HEK293 (cell line): ENCODE measurements at regions not wholly inside any gene's neighbourhood (a gene's known extent, or its start where the extent isn't known, plus 50 kb on each side); places are given as distances from the start of the nearest gene placed in this dataset.

ENCODE experiments used
- GLI2 ChIP-seq: fragments of 450-650 bp; formaldehyde crosslinking; IDR thresholded peaks from 2 replicates; pipeline ENCODE4; 2017; ENCODE audit warnings: missing biosample characterization, missing genetic modification characterization, low read depth, borderline replicate concordance
- GLI4 ChIP-seq: fragments of 450-650 bp; formaldehyde crosslinking; IDR thresholded peaks from 2 replicates; pipeline ENCODE4 v1.5.1; 2016; ENCODE audit warnings: missing biosample characterization, missing genetic modification characterization
- GLIS2 ChIP-seq: fragments of 450-650 bp; formaldehyde crosslinking; IDR thresholded peaks from 2 replicates; pipeline ENCODE4 v1.5.1; 2016; ENCODE audit warnings: missing biosample characterization, missing genetic modification characterization
- KLF9 ChIP-seq: fragments of 450-650 bp; formaldehyde crosslinking; IDR thresholded peaks from 2 replicates; pipeline ENCODE4 v1.5.1; 2016; ENCODE audit warnings: missing biosample characterization, missing genetic modification characterization, low read depth
- OVOL3 ChIP-seq: fragments of 450-650 bp; formaldehyde crosslinking; IDR thresholded peaks from 2 replicates; pipeline ENCODE4 v1.5.1; 2016; ENCODE audit warnings: missing biosample characterization, missing genetic modification characterization
- SP3 ChIP-seq: fragments of 450-650 bp; formaldehyde crosslinking; IDR thresholded peaks from 2 replicates; pipeline ENCODE4 v1.5.1; 2016; ENCODE audit warnings: missing biosample characterization, missing genetic modification characterization
- TRIM28 ChIP-seq: IDR thresholded peaks from 2 replicates; pipeline ENCODE4 v1.6.1; 2011; ENCODE audit warnings: low read length, control low read depth, borderline replicate concordance
- YY2 ChIP-seq: fragments of 450-650 bp; formaldehyde crosslinking; IDR thresholded peaks from 2 replicates; pipeline ENCODE4 v1.5.1; 2016; ENCODE audit warnings: missing biosample characterization, missing genetic modification characterization
- ZBTB20 ChIP-seq: fragments of 450-650 bp; formaldehyde crosslinking; IDR thresholded peaks from 2 replicates; pipeline ENCODE4 v1.5.1; 2016; ENCODE audit warnings: missing biosample characterization, missing genetic modification characterization
- ZBTB21 ChIP-seq: fragments of 450-650 bp; formaldehyde crosslinking; IDR thresholded peaks from 2 replicates; pipeline ENCODE4 v1.5.1; 2017; ENCODE audit warnings: missing biosample characterization, missing genetic modification characterization
- ZBTB48 ChIP-seq: fragments of 450-650 bp; formaldehyde crosslinking; IDR thresholded peaks from 2 replicates; pipeline ENCODE4 v1.5.1; 2016; ENCODE audit warnings: missing biosample characterization, missing genetic modification characterization
- ZNF10 ChIP-seq: fragments of 450-650 bp; formaldehyde crosslinking; IDR thresholded peaks from 2 replicates; pipeline ENCODE4 v1.5.1; 2017; ENCODE audit warnings: missing biosample characterization, missing genetic modification characterization
- ZNF133 ChIP-seq: fragments of 450-650 bp; formaldehyde crosslinking; IDR thresholded peaks from 2 replicates; pipeline ENCODE4 v1.5.1; 2016; ENCODE audit warnings: missing biosample characterization, missing genetic modification characterization
- ZNF16 ChIP-seq: fragments of 450-650 bp; formaldehyde crosslinking; IDR thresholded peaks from 2 replicates; pipeline ENCODE4 v1.5.1; 2016; ENCODE audit warnings: low read depth, missing biosample characterization, missing genetic modification characterization
- ZNF169 ChIP-seq: fragments of 450-650 bp; formaldehyde crosslinking; IDR thresholded peaks from 2 replicates; pipeline ENCODE4 v1.5.1; 2016; ENCODE audit warnings: missing biosample characterization, missing genetic modification characterization
- ZNF2 ChIP-seq: fragments of 450-650 bp; formaldehyde crosslinking; IDR thresholded peaks from 2 replicates; pipeline ENCODE4 v1.5.1; 2016; ENCODE audit warnings: missing biosample characterization, missing genetic modification characterization
- ZNF202 ChIP-seq: fragments of 450-650 bp; formaldehyde crosslinking; IDR thresholded peaks from 2 replicates; pipeline ENCODE4 v1.5.1; 2016; ENCODE audit warnings: missing biosample characterization, missing genetic modification characterization, borderline replicate concordance
- ZNF23 ChIP-seq: fragments of 450-650 bp; formaldehyde crosslinking; IDR thresholded peaks from 2 replicates; pipeline ENCODE4 v1.5.1; 2016; ENCODE audit warnings: missing biosample characterization, missing genetic modification characterization, borderline replicate concordance
- ZNF311 ChIP-seq: fragments of 450-650 bp; formaldehyde crosslinking; IDR thresholded peaks from 2 replicates; pipeline ENCODE4 v1.5.1; 2017; ENCODE audit warnings: missing biosample characterization, missing genetic modification characterization, borderline replicate concordance
- ZNF37A ChIP-seq: fragments of 450-650 bp; IDR thresholded peaks from 2 replicates; pipeline ENCODE4 v1.5.1; 2018; ENCODE audit warnings: missing biosample characterization, missing genetic modification characterization
- ZNF404 ChIP-seq: fragments of 450-650 bp; formaldehyde crosslinking; IDR thresholded peaks from 2 replicates; pipeline ENCODE4 v1.5.1; 2017; ENCODE audit warnings: missing biosample characterization, missing genetic modification characterization
- ZNF423 ChIP-seq: fragments of 450-650 bp; formaldehyde crosslinking; IDR thresholded peaks from 2 replicates; pipeline ENCODE4 v1.5.1; 2016; ENCODE audit warnings: missing biosample characterization, missing genetic modification characterization
- ZNF555 ChIP-seq: fragments of 450-650 bp; formaldehyde crosslinking; conservative IDR thresholded peaks from 2 replicates; pipeline ENCODE4 v1.5.1; 2017; ENCODE audit warnings: missing biosample characterization, mild to moderate bottlenecking, missing genetic modification characterization, inconsistent platforms
- ZNF560 ChIP-seq: fragments of 450-650 bp; formaldehyde crosslinking; IDR thresholded peaks from 2 replicates; pipeline ENCODE4 v1.5.1; 2017; ENCODE audit warnings: missing biosample characterization, missing genetic modification characterization, borderline replicate concordance
- ZNF600 ChIP-seq: fragments of 450-650 bp; formaldehyde crosslinking; IDR thresholded peaks from 2 replicates; pipeline ENCODE4 v1.5.1; 2016; ENCODE audit warnings: missing biosample characterization, missing genetic modification characterization
- ZNF623 ChIP-seq: fragments of 450-650 bp; formaldehyde crosslinking; IDR thresholded peaks from 2 replicates; pipeline ENCODE4 v1.5.1; 2016; ENCODE audit warnings: missing biosample characterization, missing genetic modification characterization
- ZNF670 ChIP-seq: fragments of 450-650 bp; formaldehyde crosslinking; IDR thresholded peaks from 2 replicates; pipeline ENCODE4 v1.5.1; 2016; ENCODE audit warnings: missing biosample characterization, missing genetic modification characterization, low read depth
- ZNF76 ChIP-seq: fragments of 450-650 bp; formaldehyde crosslinking; IDR thresholded peaks from 2 replicates; pipeline ENCODE4; 2016; ENCODE audit warnings: low read depth, missing biosample characterization, missing genetic modification characterization, borderline replicate concordance
- TF ChIP-seq, protein P1 (sequence below): IDR thresholded peaks from 2 replicates; pipeline ENCODE4 v1.6.1; 2011; ENCODE audit warnings: mild to moderate bottlenecking, low read depth, low read length, borderline replicate concordance
- TF ChIP-seq, protein P2 (sequence below): fragments of 450-650 bp; IDR thresholded peaks from 2 replicates; pipeline ENCODE4 v1.5.1; 2018; ENCODE audit warnings: missing biosample characterization, missing genetic modification characterization
- TF ChIP-seq, protein P3 (sequence below): fragments of 450-650 bp; formaldehyde crosslinking; IDR thresholded peaks from 2 replicates; pipeline ENCODE4 v1.5.1; 2016; ENCODE audit warnings: missing biosample characterization, missing genetic modification characterization
- TF ChIP-seq, protein P4 (sequence below): fragments of 450-650 bp; formaldehyde crosslinking; IDR thresholded peaks from 2 replicates; pipeline ENCODE4 v1.5.1; 2016; ENCODE audit warnings: missing biosample characterization, missing genetic modification characterization
- TF ChIP-seq, protein P5 (sequence below): fragments of 450-650 bp; formaldehyde crosslinking; IDR thresholded peaks from 2 replicates; pipeline ENCODE4 v1.5.1; 2016; ENCODE audit warnings: missing biosample characterization, missing genetic modification characterization
- TF ChIP-seq, protein P6 (sequence below): fragments of 450-650 bp; formaldehyde crosslinking; IDR thresholded peaks from 2 replicates; pipeline ENCODE4 v1.5.1; 2016; ENCODE audit warnings: missing biosample characterization, missing genetic modification characterization
- TF ChIP-seq, protein P7 (sequence below): fragments of 450-650 bp; formaldehyde crosslinking; IDR thresholded peaks from 2 replicates; pipeline ENCODE4 v1.5.1; 2016; ENCODE audit warnings: missing biosample characterization, missing genetic modification characterization, low read depth

DNA sequence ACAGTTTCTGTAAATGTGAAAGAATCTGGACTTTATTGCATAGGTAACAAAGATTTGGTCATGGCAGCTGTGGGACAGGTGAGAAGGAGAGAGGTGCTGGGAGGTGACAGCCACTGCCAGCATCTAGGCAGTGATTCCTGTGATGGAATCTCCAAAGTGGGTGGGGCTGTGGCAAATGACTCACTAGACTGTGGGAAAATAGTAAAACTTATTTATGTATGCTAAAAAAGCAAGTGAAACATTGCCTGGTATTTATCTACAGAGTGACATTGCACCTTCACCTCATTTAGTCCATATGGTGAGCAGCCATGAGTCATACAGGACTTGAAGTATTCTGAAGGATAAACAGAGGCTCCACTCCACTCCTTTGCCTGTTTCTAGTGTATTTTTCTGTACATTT lies 145.3 kb upstream of the MEX3C start (continued):
- TF ChIP-seq, protein P1, sequence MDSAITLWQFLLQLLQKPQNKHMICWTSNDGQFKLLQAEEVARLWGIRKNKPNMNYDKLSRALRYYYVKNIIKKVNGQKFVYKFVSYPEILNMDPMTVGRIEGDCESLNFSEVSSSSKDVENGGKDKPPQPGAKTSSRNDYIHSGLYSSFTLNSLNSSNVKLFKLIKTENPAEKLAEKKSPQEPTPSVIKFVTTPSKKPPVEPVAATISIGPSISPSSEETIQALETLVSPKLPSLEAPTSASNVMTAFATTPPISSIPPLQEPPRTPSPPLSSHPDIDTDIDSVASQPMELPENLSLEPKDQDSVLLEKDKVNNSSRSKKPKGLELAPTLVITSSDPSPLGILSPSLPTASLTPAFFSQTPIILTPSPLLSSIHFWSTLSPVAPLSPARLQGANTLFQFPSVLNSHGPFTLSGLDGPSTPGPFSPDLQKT, result no peak
- TF ChIP-seq TRIM28, result no peak
- TF ChIP-seq ZNF10 (tag by site-specific recombination), result peak; percentile 64; the same call in 1 of the 2 replicates
- TF ChIP-seq ZNF404, result no peak
- TF ChIP-seq ZBTB48 (tag by site-specific recombination), result no peak
- no peak for TF ChIP-seq ZNF37A (tag by site-specific recombination)
- TF ChIP-seq ZNF311, result no peak
- TF ChIP-seq ZNF133 (tag by site-specific recombination), result no peak
- no peak for TF ChIP-seq ZNF555 (tag by site-specific recombination)
- TF ChIP-seq, protein P2, sequence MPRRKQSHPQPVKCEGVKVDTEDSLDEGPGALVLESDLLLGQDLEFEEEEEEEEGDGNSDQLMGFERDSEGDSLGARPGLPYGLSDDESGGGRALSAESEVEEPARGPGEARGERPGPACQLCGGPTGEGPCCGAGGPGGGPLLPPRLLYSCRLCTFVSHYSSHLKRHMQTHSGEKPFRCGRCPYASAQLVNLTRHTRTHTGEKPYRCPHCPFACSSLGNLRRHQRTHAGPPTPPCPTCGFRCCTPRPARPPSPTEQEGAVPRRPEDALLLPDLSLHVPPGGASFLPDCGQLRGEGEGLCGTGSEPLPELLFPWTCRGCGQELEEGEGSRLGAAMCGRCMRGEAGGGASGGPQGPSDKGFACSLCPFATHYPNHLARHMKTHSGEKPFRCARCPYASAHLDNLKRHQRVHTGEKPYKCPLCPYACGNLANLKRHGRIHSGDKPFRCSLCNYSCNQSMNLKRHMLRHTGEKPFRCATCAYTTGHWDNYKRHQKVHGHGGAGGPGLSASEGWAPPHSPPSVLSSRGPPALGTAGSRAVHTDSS (tag by site-specific recombination), result no peak
- no peak for TF ChIP-seq YY2
- TF ChIP-seq ZNF2 (tag by site-specific recombination), result no peak
- TF ChIP-seq GLI2 (tag by site-specific recombination), result no peak
- TF ChIP-seq ZNF76, result no peak
- peak; percentile 28; the same call in 1 of the 2 replicates for TF ChIP-seq SP3 (tag by site-specific recombination)
- TF ChIP-seq ZNF16, result no peak
- TF ChIP-seq, protein P3, sequence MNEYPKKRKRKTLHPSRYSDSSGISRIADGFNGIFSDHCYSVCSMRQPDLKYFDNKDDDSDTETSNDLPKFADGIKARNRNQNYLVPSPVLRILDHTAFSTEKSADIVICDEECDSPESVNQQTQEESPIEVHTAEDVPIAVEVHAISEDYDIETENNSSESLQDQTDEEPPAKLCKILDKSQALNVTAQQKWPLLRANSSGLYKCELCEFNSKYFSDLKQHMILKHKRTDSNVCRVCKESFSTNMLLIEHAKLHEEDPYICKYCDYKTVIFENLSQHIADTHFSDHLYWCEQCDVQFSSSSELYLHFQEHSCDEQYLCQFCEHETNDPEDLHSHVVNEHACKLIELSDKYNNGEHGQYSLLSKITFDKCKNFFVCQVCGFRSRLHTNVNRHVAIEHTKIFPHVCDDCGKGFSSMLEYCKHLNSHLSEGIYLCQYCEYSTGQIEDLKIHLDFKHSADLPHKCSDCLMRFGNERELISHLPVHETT (tag by site-specific recombination), result no peak
- TF ChIP-seq, protein P4, sequence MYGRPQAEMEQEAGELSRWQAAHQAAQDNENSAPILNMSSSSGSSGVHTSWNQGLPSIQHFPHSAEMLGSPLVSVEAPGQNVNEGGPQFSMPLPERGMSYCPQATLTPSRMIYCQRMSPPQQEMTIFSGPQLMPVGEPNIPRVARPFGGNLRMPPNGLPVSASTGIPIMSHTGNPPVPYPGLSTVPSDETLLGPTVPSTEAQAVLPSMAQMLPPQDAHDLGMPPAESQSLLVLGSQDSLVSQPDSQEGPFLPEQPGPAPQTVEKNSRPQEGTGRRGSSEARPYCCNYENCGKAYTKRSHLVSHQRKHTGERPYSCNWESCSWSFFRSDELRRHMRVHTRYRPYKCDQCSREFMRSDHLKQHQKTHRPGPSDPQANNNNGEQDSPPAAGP (tag by site-specific recombination), result no peak
- TF ChIP-seq, protein P5, sequence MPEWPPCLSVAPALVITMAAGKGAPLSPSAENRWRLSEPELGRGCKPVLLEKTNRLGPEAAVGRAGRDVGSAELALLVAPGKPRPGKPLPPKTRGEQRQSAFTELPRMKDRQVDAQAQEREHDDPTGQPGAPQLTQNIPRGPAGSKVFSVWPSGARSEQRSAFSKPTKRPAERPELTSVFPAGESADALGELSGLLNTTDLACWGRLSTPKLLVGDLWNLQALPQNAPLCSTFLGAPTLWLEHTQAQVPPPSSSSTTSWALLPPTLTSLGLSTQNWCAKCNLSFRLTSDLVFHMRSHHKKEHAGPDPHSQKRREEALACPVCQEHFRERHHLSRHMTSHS (tag by site-specific recombination), result no peak
- no peak for TF ChIP-seq ZBTB20 (tag by site-specific recombination)
- TF ChIP-seq ZNF23 (tag by site-specific recombination), result no peak
- no peak for TF ChIP-seq GLIS2 (tag by site-specific recombination)
- no peak for TF ChIP-seq ZNF202 (tag by site-specific recombination)
- no peak for TF ChIP-seq ZNF169
- no peak for TF ChIP-seq ZNF623 (tag by site-specific recombination)
- no peak for TF ChIP-seq ZNF670
- TF ChIP-seq ZNF560 (tag by site-specific recombination), result no peak
- TF ChIP-seq GLI4 (tag by site-specific recombination), result no peak
- no peak for TF ChIP-seq ZBTB21 (tag by site-specific recombination)
- no peak for TF ChIP-seq OVOL3 (tag by site-specific recombination)
- peak; percentile 64; the same call in 1 of the 2 replicates for TF ChIP-seq ZNF600
- TF ChIP-seq, protein P6, sequence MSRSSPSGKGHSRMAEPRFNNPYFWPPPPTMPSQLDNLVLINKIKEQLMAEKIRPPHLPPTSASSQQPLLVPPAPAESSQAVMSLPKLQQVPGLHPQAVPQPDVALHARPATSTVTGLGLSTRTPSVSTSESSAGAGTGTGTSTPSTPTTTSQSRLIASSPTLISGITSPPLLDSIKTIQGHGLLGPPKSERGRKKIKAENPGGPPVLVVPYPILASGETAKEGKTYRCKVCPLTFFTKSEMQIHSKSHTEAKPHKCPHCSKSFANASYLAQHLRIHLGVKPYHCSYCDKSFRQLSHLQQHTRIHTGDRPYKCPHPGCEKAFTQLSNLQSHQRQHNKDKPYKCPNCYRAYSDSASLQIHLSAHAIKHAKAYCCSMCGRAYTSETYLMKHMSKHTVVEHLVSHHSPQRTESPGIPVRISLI (tag by site-specific recombination), result no peak
- TF ChIP-seq KLF9 (tag by site-specific recombination), result 0 out of 2 replicates have a peak, but pooled peaks have one; percentile 21
- TF ChIP-seq, protein P7, sequence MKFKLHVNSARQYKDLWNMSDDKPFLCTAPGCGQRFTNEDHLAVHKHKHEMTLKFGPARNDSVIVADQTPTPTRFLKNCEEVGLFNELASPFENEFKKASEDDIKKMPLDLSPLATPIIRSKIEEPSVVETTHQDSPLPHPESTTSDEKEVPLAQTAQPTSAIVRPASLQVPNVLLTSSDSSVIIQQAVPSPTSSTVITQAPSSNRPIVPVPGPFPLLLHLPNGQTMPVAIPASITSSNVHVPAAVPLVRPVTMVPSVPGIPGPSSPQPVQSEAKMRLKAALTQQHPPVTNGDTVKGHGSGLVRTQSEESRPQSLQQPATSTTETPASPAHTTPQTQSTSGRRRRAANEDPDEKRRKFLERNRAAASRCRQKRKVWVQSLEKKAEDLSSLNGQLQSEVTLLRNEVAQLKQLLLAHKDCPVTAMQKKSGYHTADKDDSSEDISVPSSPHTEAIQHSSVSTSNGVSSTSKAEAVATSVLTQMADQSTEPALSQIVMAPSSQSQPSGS (tag by site-specific recombination), result no peak
- TF ChIP-seq ZNF423 (tag by site-specific recombination), result no peak
